OCI-LY3 (cell line): ENCODE measurements at regions not wholly inside any gene's neighbourhood (a gene's known extent, or its start where the extent isn't known, plus 50 kb on each side); places are given as distances from the start of the nearest gene placed in this dataset.

Source experiments
- H2AFZ ChIP-seq: fragments of 200-600, 300-600 bp; shearing (Covaris generic); 2 replicates; pipeline ENCODE4 v1.6.0; 2014; ENCODE audit warnings: antibody characterized with exemption, low read depth, low read length
- H3K27ac ChIP-seq: fragments of 200-600, 300-600 bp; sonication (generic); 2 replicates; pipeline ENCODE4 v1.5.1; 2014; ENCODE audit warnings: mild to moderate bottlenecking, low read length, moderate library complexity, mixed read lengths
- H3K27me3 ChIP-seq: fragments of 200-600, 300-600 bp; sonication (generic); 2 replicates; pipeline ENCODE4 v1.6.1; 2014; ENCODE audit warnings: low read depth, low read length, mixed read lengths
- H3K36me3 ChIP-seq: fragments of 200-600, 300-600 bp; sonication (generic); replicated peaks from 2 replicates; pipeline ENCODE3; 2014; ENCODE audit warnings: low read depth, low read length, mixed read lengths
- H3K4me1 ChIP-seq: fragments of 300-600, 200-600 bp; sonication (generic); 2 replicates; pipeline ENCODE4 v1.6.1; 2014; ENCODE audit warnings: low read length, mixed read lengths
- H3K4me2 ChIP-seq: fragments of 200-600, 300-600 bp; sonication (generic); 2 replicates; pipeline ENCODE4 v1.6.1; 2014; ENCODE audit warnings: low read length, mixed read lengths
- H3K4me3 ChIP-seq: fragments of 300-600, 200-600 bp; sonication (generic); 2 replicates; pipeline ENCODE4 v1.5.1; 2014; ENCODE audit warnings: antibody characterized with exemption, mild to moderate bottlenecking, low read length, moderate library complexity
- H3K79me2 ChIP-seq: fragments of 300-600, 200-600 bp; shearing (Covaris generic); 2 replicates; pipeline ENCODE4 v1.6.1; 2014; ENCODE audit warnings: mild to moderate bottlenecking, low read length, mixed read lengths
- H3K9ac ChIP-seq: fragments of 300-600, 200-600 bp; shearing (Covaris generic); 2 replicates; pipeline ENCODE4 v1.6.0; 2014; ENCODE audit warnings: mild to moderate bottlenecking, low read length, moderate library complexity
- H3K9me3 ChIP-seq: fragments of 200-600, 300-600 bp; shearing (Covaris generic); 2 replicates; pipeline ENCODE4 v1.6.1; 2014; ENCODE audit warnings: low read length, mixed read lengths; ENCODE audit not compliant: insufficient read depth
- H4K20me1 ChIP-seq: fragments of 200-600, 300-600 bp; sonication (generic); 2 replicates; pipeline ENCODE4 v1.6.1; 2016; ENCODE audit warnings: low read length, mixed read lengths; ENCODE audit not compliant: insufficient read depth
- CTCF ChIP-seq: fragments of 200-600, 300-600 bp; sonication (generic); IDR thresholded peaks from 2 replicates; pipeline ENCODE4 v1.5.1; 2014; ENCODE audit warnings: antibody characterized with exemption, low read length, low read depth
- EZH2phosphoT487 ChIP-seq: fragments of 200-600 bp; shearing (Covaris generic); IDR thresholded peaks from 2 replicates; pipeline ENCODE4 v1.6.1; 2018; ENCODE audit warnings: antibody characterized with exemption, mixed run types, low read depth

GRCh38 chr4:14095831-14096230, 468.3 kb upstream of the BOD1L1 start:
- Histone ChIP-seq H2AFZ (no peak overlapping the region), H3K9ac (no peak overlapping the region)

GRCh38 chr4:14096396-14096965, 469.0 kb upstream of the BOD1L1 start:
- Histone ChIP-seq H3K4me1 (no peaks in the 10 kb centered on the region), H3K4me3 (no peak overlapping the region), H3K79me2 (no peaks in the 10 kb centered on the region), H3K9ac (no peak overlapping the region), H3K27me3 (no peaks in the 10 kb centered on the region), H2AFZ (no peak overlapping the region), H4K20me1 (no peaks in the 10 kb centered on the region), H3K36me3 (no peaks in the 10 kb centered on the region), H3K4me2 (no peak overlapping the region), H3K27ac (no peak overlapping the region), H3K9me3 (no peaks in the 10 kb centered on the region)
- TF ChIP-seq EZH2phosphoT487 (no peak), CTCF (no peak)

More at GRCh38 chr4:14095831-14096230, 468.3 kb upstream of the BOD1L1 start:
- Histone ChIP-seq H3K4me2 (no peak overlapping the region), H4K20me1 (no peaks in the 10 kb centered on the region), H3K4me1 (no peaks in the 10 kb centered on the region), H3K9me3 (no peaks in the 10 kb centered on the region), H3K4me3 (no peak overlapping the region), H3K36me3 (no peaks in the 10 kb centered on the region), H3K27me3 (no peaks in the 10 kb centered on the region), H3K79me2 (no peaks in the 10 kb centered on the region), H3K27ac (no peak overlapping the region)
- no peak for TF ChIP-seq CTCF
- TF ChIP-seq EZH2phosphoT487 = no peak

- no peak for TF ChIP-seq EZH2phosphoT487
- TF ChIP-seq CTCF = no peak
- Histone ChIP-seq H3K9me3 (no peaks in the 10 kb centered on the region), H3K27ac (no peak overlapping the region), H4K20me1 (no peaks in the 10 kb centered on the region), H3K36me3 (no peaks in the 10 kb centered on the region), H3K4me3 (no peak overlapping the region), H3K79me2 (no peaks in the 10 kb centered on the region), H3K4me2 (no peak overlapping the region), H3K9ac (no peak overlapping the region), H3K27me3 (no peaks in the 10 kb centered on the region), H2AFZ (no peak overlapping the region), H3K4me1 (no peaks in the 10 kb centered on the region)
Measured at GRCh38 chr4:14100349-14100748, 472.8 kb upstream of the BOD1L1 start.

- H3K4me1 ChIP-seq = no peaks in the 10 kb centered on the region
- TF ChIP-seq CTCF (no peak), EZH2phosphoT487 (no peak)
- no peaks in the 10 kb centered on the region for H3K36me3 ChIP-seq
- H3K9me3 ChIP-seq = no peaks in the 10 kb centered on the region
- H3K9ac ChIP-seq = no peak overlapping the region
- no peak overlapping the region for H3K4me2 ChIP-seq
- no peak overlapping the region for H3K4me3 ChIP-seq
- no peak overlapping the region for H3K27ac ChIP-seq
- H2AFZ ChIP-seq = no peak overlapping the region
- no peaks in the 10 kb centered on the region for H3K27me3 ChIP-seq
- H3K79me2 ChIP-seq = no peaks in the 10 kb centered on the region
- no peaks in the 10 kb centered on the region for H4K20me1 ChIP-seq
Measured at GRCh38 chr4:14110407-14110806, 482.9 kb upstream of the BOD1L1 start.
